Caki2 (cell line): ENCODE measurements at regions not wholly inside any gene's neighbourhood (a gene's known extent, or its start where the extent isn't known, plus 50 kb on each side); places are given as distances from the start of the nearest gene placed in this dataset.

ENCODE experiments used
- DNase-seq: peaks from one replicate; pipeline ENCODE4 v3.0.0-alpha.2; 2015; ENCODE audit warnings: low read depth
- in situ Hi-C: cut with HindIII; loops from 2 replicates; pipeline ENCODE4 v1.10.0; 2016; ENCODE audit warnings: low sequenced_read_pairs, low pct_unique_long_range_greater_than_20kb, mixed read lengths

DNA sequence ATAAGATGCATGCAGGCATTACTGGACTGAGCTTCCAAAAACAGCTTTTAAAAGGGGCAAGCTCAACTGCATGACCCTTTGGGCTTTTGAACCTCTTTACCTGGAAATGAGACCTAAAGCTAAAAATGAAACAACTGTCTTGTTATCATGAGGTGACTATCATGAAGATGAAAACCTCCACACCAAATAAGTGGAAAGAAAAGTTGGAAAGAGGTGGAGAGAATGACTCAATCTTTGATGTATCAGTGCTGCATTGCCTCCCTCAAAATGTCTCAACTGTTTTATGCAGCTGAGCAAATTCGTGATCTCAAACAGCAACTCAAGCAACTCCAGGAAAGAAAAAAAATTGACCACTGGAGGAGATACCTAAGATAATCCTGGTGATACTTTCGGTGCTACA lies 307.1 kb downstream of the KBTBD8 start:
- DNase-seq = no peak
- in situ Hi-C loops = no loop called here

DNA sequence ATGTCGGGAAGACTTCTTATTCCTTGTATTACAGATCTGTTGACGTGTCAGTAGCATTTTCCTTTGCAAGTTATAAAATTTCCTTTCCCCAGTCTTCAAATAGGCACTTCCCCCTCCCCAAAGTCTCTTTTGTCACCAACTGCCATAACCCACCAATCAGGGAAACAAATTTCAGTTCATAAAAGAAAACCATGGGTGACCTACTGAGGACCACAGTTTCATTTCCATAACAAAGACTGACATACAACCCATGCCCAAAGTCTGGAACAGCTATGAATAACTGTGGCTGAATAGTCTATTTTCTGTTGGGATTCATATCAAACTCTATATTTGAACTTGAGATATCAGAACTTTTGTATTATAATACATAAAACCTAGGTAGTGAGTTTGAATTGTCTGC lies 307.8 kb downstream of the KBTBD8 start:
- DNase-seq = no peak

DNA sequence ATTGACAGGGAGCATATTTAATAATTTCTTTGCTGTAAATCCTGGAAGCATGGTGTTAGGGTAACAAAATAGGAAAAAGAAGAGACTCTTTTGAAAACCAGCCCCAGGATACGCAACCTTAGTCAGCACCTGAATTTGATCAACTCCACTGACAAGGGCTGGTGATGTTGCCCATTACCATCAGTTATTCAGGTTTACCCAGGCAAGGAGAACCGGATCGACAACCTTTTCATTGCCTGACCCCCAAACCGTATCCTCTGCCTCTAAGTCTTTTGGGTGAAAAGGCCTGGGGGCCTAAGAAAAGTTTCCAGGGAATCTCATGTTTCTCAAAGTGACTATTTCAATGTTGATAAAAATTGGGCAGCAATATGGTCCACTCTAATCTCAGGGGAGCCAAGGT lies 313.3 kb downstream of the KBTBD8 start:
- in situ Hi-C loops = no loop called here

More for the DNA sequence above, 307.8 kb downstream of the KBTBD8 start:
- in situ Hi-C loops = no loop called here

DNA sequence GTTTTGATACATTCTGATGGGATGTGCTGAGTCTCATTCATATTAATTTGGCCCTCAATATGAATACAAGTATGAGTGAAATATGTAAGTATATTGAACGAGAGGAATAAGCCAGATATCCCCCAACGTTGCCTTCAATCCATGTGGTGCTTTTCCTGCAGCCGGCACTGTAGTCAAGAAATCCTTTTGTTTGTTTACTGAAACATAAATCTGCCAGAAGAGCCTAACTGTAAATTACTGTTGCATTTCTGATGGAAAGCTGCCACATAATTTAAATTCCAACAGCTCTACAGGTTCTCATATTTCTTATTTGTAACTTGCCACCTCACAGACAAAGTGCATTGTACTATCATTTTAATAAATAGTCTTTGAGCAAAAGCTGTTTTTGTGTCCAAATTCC lies 314.0 kb downstream of the KBTBD8 start:
- no peak for DNase-seq
- in situ Hi-C loops = no loop called here

More for the DNA sequence above, 313.3 kb downstream of the KBTBD8 start:
- DNase-seq = no peak

DNA sequence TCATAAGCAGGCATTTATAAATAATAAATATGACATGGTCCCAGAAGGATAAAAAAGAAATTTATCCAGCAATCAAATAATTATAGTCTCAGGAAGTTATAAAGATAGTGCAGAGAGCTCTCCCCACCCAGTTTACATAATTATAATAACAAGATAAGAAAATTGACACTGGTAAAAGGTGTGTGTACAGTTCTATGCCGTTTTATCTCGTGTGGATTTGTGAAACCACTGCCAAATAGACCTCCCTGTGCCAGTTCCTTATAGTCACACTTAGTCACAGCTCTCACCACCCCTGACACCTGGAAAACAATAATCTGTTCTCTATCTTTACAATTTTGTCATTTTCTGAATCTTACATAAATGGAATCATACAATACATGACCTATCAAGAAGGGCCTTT lies 320.1 kb downstream of the KBTBD8 start:
- DNase-seq = no peak
- in situ Hi-C loops = no loop called here

DNA sequence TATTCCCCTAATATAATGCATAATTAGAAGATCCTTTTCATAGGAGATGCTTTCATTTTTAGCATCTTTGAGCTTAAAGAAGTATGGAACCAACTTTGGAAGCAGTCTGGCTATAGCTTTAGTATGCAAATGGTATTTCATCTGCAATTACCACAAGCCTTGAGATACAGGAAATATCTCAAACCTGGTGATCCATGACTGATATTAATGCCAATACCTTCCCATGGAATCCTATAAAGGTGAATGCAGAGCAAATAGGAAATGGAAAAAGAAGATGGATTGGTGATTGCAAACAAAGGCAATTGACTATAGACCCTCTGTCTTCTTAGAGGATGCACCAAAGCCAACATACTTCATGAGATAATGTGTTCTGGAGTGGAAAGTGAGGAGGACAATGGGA lies 326.4 kb downstream of the KBTBD8 start:
- in situ Hi-C loops = no loop called here
- no peak for DNase-seq
